Heart left ventricle (tissue), 13 donors: ENCODE measurements at regions not wholly inside any gene's neighbourhood (a gene's known extent, or its start where the extent isn't known, plus 50 kb on each side); places are given as distances from the start of the nearest gene placed in this dataset.

Source experiments
- POLR2A ChIP-seq, 2 donors: fragments of 450-650 bp; IDR thresholded peaks; one replicate each; pipeline ENCODE4 v1.6.1; 2017; ENCODE audit warnings: antibody characterized with exemption in 2 of 2, mild to moderate bottlenecking in 2 of 2, moderate library complexity in 2 of 2
- TF ChIP-seq, protein P1 (sequence below), 12 donors: fragments of 200-600 bp; sonication (generic) in 4 of 12; IDR thresholded peaks; one replicate each; pipeline versions ENCODE4 v1.5.0 to v1.8.0; 2018 to 2022; ENCODE audit warnings: antibody characterized with exemption in 12 of 12, mild to moderate bottlenecking in 5 of 12
- donor health status: ischemic (EF 13 %, LVEDD 7.1; RV severe dilation, severe dysfunction).
- donor health status: DM: no; HTN: yes; CAD: no.
- donor health status: DM: no; HTN: no; CAD: no.
- donor health status: ischemic (EF 25% LVEDD 6.9; RV normal size, moderate dysfunction).
- donor health status: ischemic (EF 25% LVEDD 5.7; RV mildly dilated, moderate dysfunction).
- donor health status: ischemic (EF 35%, LVEDD 5.7; RV mildly dilated, moderate dysfunction).
- donor health status: nonischemic (EF 11% LVEDD 7.7; RV severe dilation, severe dysfunction).
- donor health status: DM: yes; HTN: yes; CAD: no.
- donor health status: PGD.
- donor health status: ischemic (EF 29% LVEDD 5.4; RV normal size, mild dysfunction).
- donor health status: nonischemic (EF 23%, LVEDD 6.1; RV moderate dilation, normal function).

DNA sequence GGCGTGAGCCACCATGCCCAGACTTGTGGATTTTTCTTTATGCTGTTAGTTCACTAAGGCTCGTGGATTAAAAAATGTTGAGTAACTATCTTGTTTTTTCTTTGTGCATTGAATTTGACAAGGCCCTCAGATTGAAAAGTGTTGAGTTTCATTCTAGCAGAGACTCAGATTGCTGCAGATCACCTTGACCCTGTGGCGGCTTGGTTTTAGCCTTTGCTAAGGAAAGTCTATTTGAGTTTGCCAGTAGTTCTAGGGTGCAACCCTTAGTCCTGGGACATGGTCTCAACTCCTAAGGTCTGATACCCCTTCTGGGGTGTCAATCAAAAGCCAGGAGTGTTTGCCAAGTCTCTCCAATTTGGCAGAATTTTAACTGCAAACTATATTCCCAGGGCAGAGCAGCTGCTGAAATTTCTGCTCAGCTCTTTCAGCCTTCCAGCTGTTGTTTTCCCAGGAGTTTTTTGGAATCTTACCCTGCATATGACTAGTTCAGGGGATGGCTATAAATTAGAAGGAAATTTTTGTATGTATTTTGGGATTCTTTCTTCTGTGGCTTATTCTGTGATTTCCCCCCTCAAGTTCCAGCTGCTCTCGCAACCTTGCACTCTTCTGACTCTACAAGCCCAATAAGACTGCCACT lies 84.3 kb upstream of the HAND1 start:
- TF ChIP-seq, protein P1, sequence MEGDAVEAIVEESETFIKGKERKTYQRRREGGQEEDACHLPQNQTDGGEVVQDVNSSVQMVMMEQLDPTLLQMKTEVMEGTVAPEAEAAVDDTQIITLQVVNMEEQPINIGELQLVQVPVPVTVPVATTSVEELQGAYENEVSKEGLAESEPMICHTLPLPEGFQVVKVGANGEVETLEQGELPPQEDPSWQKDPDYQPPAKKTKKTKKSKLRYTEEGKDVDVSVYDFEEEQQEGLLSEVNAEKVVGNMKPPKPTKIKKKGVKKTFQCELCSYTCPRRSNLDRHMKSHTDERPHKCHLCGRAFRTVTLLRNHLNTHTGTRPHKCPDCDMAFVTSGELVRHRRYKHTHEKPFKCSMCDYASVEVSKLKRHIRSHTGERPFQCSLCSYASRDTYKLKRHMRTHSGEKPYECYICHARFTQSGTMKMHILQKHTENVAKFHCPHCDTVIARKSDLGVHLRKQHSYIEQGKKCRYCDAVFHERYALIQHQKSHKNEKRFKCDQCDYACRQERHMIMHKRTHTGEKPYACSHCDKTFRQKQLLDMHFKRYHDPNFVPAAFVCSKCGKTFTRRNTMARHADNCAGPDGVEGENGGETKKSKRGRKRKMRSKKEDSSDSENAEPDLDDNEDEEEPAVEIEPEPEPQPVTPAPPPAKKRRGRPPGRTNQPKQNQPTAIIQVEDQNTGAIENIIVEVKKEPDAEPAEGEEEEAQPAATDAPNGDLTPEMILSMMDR (IDR thresholded peaks at IDR 0.05) = no peak
- TF ChIP-seq POLR2A (IDR thresholded peaks at IDR 0.05) = no peak
